ENCODE measurements at regions not wholly inside any gene's neighbourhood (a gene's known extent, or its start where the extent isn't known, plus 50 kb on each side); places are given as distances from the start of the nearest gene placed in this dataset.

DNA sequence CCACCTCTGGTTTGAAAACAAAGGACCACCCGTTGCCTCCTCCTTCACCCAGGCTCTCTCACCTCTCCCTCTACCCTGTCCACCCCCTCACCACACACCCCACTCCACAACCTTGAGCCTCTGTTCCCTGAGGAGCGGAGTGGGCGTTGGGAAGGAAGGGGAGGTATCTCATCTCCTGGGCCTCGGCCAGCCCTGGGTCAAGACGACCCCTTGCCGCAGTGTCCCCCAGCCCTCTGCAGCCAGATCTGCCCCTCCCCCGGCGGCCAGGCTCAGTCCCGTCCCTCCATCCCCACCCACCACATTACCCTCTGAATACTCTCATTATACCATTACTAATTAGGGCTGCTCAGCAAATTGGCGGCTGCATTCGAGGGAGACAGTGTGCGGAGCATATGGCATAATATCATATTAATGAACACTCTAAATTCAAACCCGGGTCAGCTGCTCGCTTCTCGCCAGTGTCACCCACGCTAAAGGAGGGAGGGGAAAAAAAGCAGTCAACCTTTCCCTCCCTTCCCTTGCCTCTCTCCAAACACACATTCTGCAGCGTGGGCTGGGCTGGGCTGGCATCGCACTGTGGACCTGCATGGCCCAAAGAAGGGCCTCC lies 123.2 kb upstream of the LHX1 start:
- DNase-seq (ENCODE audit: low spot score, unreplicated experiment): no peak
- Mint-ChIP-seq H3K27me3 (peaks cover 57% of the 10 kb centered on the region), H3K4me3 (ENCODE audit: low read depth) (no peak overlapping the region), H3K36me3 (ENCODE audit: insufficient read depth) (no peaks in the 10 kb centered on the region), H3K27ac (no peak overlapping the region), H3K9me3 (ENCODE audit: low read depth) (no peaks in the 10 kb centered on the region), H3K4me1 (ENCODE audit: low read depth) (peaks cover 31% of the 10 kb centered on the region)
- TF ChIP-seq CTCF (IDR thresholded peaks at IDR 0.05; ENCODE audit: unreplicated experiment): no peak

- no peak for TF ChIP-seq CTCF (IDR thresholded peaks at IDR 0.05; ENCODE audit: unreplicated experiment)
- Mint-ChIP-seq H3K4me1 (ENCODE audit: low read depth) (peaks cover 35% of the 10 kb centered on the region), H3K36me3 (ENCODE audit: insufficient read depth) (no peaks in the 10 kb centered on the region), H3K4me3 (ENCODE audit: low read depth) (no peak overlapping the region), H3K27me3 (peaks cover 52% of the 10 kb centered on the region), H3K27ac (no peak overlapping the region), H3K9me3 (ENCODE audit: low read depth) (no peaks in the 10 kb centered on the region)
- DNase-seq (ENCODE audit: low spot score, unreplicated experiment): no peak
Measured at GRCh38 chr17:36814958-36815357, 122.3 kb upstream of the LHX1 start.

- Mint-ChIP-seq H3K4me1 (ENCODE audit: low read depth) (peaks cover 34% of the 10 kb centered on the region), H3K36me3 (ENCODE audit: insufficient read depth) (no peaks in the 10 kb centered on the region), H3K9me3 (ENCODE audit: low read depth) (no peaks in the 10 kb centered on the region), H3K27me3 (peaks cover 44% of the 10 kb centered on the region), H3K4me3 (ENCODE audit: low read depth) (no peak overlapping the region), H3K27ac (no peak overlapping the region)
- no peak for TF ChIP-seq CTCF (IDR thresholded peaks at IDR 0.05; ENCODE audit: unreplicated experiment)
- DNase-seq (ENCODE audit: low spot score, unreplicated experiment): no peak
Measured at GRCh38 chr17:36816214-36816906, 120.9 kb upstream of the LHX1 start.

DNA sequence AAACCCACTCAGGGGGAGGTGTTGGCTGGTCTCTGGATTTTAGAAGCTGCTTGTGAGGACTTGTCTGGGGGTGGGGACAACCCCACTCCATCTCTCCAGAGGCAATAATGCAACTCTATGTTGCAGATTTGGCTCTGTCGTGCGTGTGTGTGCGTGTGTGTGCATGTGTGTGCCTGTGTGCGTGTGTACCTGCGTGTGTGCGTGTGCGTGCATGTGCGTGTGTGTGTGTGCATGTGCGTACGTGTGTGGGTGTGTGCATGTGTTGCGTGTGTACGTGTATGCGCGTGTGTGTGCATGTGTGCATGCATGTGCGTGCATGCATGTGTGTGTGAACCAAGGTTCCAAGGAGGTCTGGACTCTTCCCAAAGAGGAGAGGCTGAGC lies 120.4 kb upstream of the LHX1 start:
- H3K4me3 Mint-ChIP-seq (ENCODE audit: low read depth): no peak overlapping the region
- H3K4me1 Mint-ChIP-seq (ENCODE audit: low read depth): peaks cover 34% of the 10 kb centered on the region
- no peaks in the 10 kb centered on the region for H3K9me3 Mint-ChIP-seq (ENCODE audit: low read depth)
- DNase-seq (ENCODE audit: low spot score, unreplicated experiment): no peak
- no peak for TF ChIP-seq CTCF (IDR thresholded peaks at IDR 0.05; ENCODE audit: unreplicated experiment)
- H3K36me3 Mint-ChIP-seq (ENCODE audit: insufficient read depth): no peaks in the 10 kb centered on the region
- H3K27ac Mint-ChIP-seq: peak overlapping the region; percentile 78
- peaks cover 39% of the 10 kb centered on the region for H3K27me3 Mint-ChIP-seq

DNA sequence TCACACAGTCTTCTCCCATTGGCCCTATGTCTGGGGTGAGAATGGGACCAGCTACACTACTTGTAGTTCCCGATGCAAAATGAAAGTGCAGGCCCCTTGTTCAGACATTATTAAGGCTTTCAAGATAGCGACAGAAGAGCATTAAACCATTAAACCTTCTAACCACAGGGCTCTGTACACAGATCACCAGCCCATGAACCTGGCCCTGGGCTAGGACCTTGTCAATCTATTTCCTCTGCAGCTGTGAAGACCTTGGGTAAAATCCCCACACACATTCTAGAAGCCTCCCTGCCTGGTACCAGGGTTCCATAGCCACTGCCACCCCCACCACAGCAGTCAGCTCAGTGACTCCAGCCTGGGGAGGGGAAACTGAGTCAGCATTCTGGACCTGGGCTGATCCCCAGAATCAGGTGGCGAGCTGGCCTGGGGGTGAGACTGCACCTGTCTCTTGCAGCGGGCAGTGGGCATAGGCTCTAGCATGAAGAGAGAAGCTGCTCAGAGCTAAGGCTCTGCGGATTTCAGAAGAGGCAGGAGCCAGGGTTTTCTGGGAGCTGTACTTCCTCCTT lies 119.7 kb upstream of the LHX1 start:
- peaks cover 33% of the 10 kb centered on the region for H3K27me3 Mint-ChIP-seq
- peak overlapping the region; percentile 45 for H3K27ac Mint-ChIP-seq
- TF ChIP-seq CTCF (IDR thresholded peaks at IDR 0.05; ENCODE audit: unreplicated experiment): no peak
- H3K4me1 Mint-ChIP-seq (ENCODE audit: low read depth): peaks cover 34% of the 10 kb centered on the region
- DNase-seq (ENCODE audit: low spot score, unreplicated experiment): no peak
- H3K9me3 Mint-ChIP-seq (ENCODE audit: low read depth): no peaks in the 10 kb centered on the region
- no peak overlapping the region for H3K4me3 Mint-ChIP-seq (ENCODE audit: low read depth)
- H3K36me3 Mint-ChIP-seq (ENCODE audit: insufficient read depth): no peaks in the 10 kb centered on the region
